ENCODE measurements at regions not wholly inside any gene's neighbourhood (a gene's known extent, or its start where the extent isn't known, plus 50 kb on each side); places are given as distances from the start of the nearest gene placed in this dataset.

DNA sequence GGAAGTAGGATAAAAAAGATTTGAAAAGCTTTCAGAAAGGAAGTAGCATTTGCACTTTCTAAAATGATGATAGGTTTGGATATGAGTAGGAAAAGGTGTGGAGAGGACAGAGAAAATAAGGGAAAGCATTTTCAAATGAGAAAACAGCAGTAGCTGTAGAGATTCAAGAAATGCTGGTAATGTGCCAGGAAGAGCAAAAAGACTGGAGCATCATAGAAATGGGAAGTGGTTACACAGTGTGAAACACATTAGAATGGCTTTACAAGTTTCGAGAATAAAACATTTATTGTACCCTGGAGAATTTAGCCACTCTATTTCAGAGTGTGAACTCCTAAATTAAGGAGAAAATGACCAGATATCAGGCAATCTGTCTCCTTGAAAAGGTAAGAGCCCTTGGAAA is 108.3 kb upstream of the CHL1 start:
- no peak overlapping the region for H3K4me3 ChIP-seq
- in situ Hi-C loops (cut with MboI; ENCODE audit: low sequenced_read_pairs in 4 of 4) (no loop called here), intact Hi-C loops (cut with DNase I; ENCODE audit: low total_unique reads) (no loop called here)
- no peaks in the 10 kb centered on the region for H3K9me3 ChIP-seq
- ATAC-seq (no peak), DNase-seq (no peak)
- no peak overlapping the region for H3K27ac ChIP-seq
- H3K36me3 ChIP-seq: no peaks in the 10 kb centered on the region
- H3K4me1 ChIP-seq: no peaks in the 10 kb centered on the region
- no peaks in the 10 kb centered on the region for H3K27me3 ChIP-seq
- TF ChIP-seq CTCF (IDR thresholded peaks at IDR 0.05 in 4 of 5, conservative IDR thresholded peaks at IDR 0.05 in 1 of 5) (no peak), POLR2A (IDR thresholded peaks at IDR 0.05) (no peak)

DNA sequence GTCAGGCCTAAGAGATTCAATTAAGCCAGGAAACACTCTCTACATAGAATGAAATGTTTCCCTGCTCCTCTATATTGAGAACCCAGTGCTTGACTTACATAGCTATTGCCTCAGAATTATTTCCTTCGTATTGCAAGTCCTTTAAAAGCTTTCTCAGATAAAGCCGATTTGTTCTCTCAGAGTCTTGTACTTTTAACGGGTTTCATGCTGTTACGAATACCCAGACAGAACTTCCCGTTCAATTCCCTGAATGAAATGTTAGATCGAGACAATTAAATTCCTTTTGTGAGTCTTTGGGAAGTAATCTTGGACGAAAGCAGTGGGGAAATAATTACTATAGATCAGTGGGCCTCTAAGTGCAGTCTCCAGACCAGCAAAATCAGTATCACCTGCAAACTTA is 102.8 kb upstream of the CHL1 start:
- no peak for ATAC-seq
- no peaks in the 10 kb centered on the region for H3K4me1 ChIP-seq
- in situ Hi-C loops (cut with MboI; ENCODE audit: low sequenced_read_pairs in 4 of 4): no loop called here

DNA sequence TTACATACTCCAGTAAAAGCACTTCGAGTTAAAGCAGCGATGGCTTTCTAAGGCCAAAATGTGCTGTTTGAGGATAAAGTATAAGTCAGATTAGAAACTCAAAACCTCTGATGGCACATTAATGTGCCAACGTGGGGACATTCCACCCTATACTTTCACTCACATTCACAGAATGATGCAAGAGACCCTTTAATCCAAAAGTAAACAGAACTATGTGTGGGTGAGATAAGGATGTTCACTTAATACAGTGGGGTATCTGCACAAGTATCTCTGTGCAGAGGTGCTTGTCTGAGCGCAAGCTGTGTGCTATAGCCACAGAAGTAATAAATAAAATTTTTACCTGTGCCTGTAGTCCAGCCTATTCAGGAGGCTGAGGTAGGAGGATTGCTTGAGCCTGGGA is 100.3 kb upstream of the CHL1 start:
- Histone ChIP-seq H3K36me3 (no peaks in the 10 kb centered on the region), H3K27ac (no peak overlapping the region), H3K27me3 (no peaks in the 10 kb centered on the region), H3K4me3 (no peak overlapping the region), H3K4me1 (no peaks in the 10 kb centered on the region), H3K9me3 (no peaks in the 10 kb centered on the region)
- DNase-seq (no peak), ATAC-seq (no peak)
- TF ChIP-seq CTCF (IDR thresholded peaks at IDR 0.05 in 4 of 5, conservative IDR thresholded peaks at IDR 0.05 in 1 of 5): no peak
- no peak for TF ChIP-seq POLR2A (IDR thresholded peaks at IDR 0.05)
- intact Hi-C loops (cut with DNase I; ENCODE audit: low total_unique reads): no loop called here
- in situ Hi-C loops (cut with MboI; ENCODE audit: low sequenced_read_pairs in 4 of 4): no loop called here

More for the DNA sequence above, 102.8 kb upstream of the CHL1 start:
- Histone ChIP-seq H3K27me3 (no peaks in the 10 kb centered on the region), H3K27ac (no peak overlapping the region), H3K4me3 (no peak overlapping the region), H3K36me3 (no peaks in the 10 kb centered on the region), H3K9me3 (no peaks in the 10 kb centered on the region)
- no peak for DNase-seq
- no peak for TF ChIP-seq POLR2A (IDR thresholded peaks at IDR 0.05)
- no peak for TF ChIP-seq CTCF (IDR thresholded peaks at IDR 0.05 in 4 of 5, conservative IDR thresholded peaks at IDR 0.05 in 1 of 5)
- intact Hi-C loops (cut with DNase I; ENCODE audit: low total_unique reads): no loop called here

DNA sequence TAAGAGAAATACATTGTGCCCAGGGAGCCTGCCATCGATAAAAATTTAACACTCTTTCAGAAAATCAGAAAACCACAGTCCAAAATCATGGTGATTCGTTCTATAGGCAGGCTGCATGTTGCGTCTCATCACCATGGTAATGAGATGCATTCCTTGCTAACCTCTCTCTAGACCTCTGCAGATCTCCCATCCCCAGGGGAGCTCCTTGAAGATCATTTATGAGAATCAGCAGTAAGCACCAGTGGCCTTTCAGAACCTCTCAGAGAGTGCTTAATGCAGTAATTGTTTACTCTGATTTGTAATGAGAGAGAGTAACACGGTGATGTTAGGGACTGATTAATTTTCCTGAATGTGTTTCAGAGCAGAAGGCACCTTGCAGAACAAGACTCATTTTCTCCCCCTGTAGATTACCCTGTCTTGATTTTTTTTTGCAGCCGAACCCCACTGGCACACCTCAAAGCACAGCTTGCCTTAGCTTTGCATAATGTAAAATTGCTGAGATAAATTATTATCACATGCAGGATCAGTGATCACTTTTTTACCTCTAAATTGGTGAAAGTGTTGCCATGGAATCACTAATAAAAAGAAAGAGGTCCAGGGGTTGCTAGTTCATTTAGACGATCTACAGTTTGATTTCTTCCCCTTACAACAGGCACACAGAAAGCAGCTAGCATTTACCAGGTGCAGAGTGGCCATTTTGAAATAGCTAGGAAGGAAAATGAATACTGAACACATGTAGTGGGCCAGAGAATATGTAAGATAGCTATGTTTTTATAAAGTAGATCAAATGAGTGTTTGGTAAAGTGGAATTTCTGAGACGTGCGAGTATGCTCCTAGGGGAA is 98.9 kb upstream of the CHL1 start:
- intact Hi-C loops (cut with DNase I; ENCODE audit: low total_unique reads): no loop called here
- Histone ChIP-seq H3K27me3 (no peaks in the 10 kb centered on the region), H3K4me1 (no peaks in the 10 kb centered on the region), H3K36me3 (no peaks in the 10 kb centered on the region), H3K9me3 (no peaks in the 10 kb centered on the region), H3K27ac (no peak overlapping the region), H3K4me3 (no peak overlapping the region)
- ATAC-seq (no peak), DNase-seq (no peak)
- TF ChIP-seq POLR2A (IDR thresholded peaks at IDR 0.05) (no peak), CTCF (IDR thresholded peaks at IDR 0.05 in 4 of 5, conservative IDR thresholded peaks at IDR 0.05 in 1 of 5) (no peak)
- in situ Hi-C loops (cut with MboI; ENCODE audit: low sequenced_read_pairs in 4 of 4): no loop called here

- H3K27me3 ChIP-seq: no peaks in the 10 kb centered on the region
- in situ Hi-C loops (cut with MboI; ENCODE audit: low sequenced_read_pairs in 4 of 4) (no loop called here), intact Hi-C loops (cut with DNase I; ENCODE audit: low total_unique reads) (no loop called here)
- no peak overlapping the region for H3K4me3 ChIP-seq
- no peaks in the 10 kb centered on the region for H3K36me3 ChIP-seq
- H3K27ac ChIP-seq: no peak overlapping the region
- TF ChIP-seq POLR2A (IDR thresholded peaks at IDR 0.05) (no peak), CTCF (IDR thresholded peaks at IDR 0.05 in 4 of 5, conservative IDR thresholded peaks at IDR 0.05 in 1 of 5) (no peak)
- no peaks in the 10 kb centered on the region for H3K4me1 ChIP-seq
- no peak for DNase-seq
- no peaks in the 10 kb centered on the region for H3K9me3 ChIP-seq
- no peak for ATAC-seq
Observed at GRCh38 chr3:98259-98654, 98.3 kb upstream of the CHL1 start.
